ENCODE measurements at regions not wholly inside any gene's neighbourhood (a gene's known extent, or its start where the extent isn't known, plus 50 kb on each side); places are given as distances from the start of the nearest gene placed in this dataset.

DNA sequence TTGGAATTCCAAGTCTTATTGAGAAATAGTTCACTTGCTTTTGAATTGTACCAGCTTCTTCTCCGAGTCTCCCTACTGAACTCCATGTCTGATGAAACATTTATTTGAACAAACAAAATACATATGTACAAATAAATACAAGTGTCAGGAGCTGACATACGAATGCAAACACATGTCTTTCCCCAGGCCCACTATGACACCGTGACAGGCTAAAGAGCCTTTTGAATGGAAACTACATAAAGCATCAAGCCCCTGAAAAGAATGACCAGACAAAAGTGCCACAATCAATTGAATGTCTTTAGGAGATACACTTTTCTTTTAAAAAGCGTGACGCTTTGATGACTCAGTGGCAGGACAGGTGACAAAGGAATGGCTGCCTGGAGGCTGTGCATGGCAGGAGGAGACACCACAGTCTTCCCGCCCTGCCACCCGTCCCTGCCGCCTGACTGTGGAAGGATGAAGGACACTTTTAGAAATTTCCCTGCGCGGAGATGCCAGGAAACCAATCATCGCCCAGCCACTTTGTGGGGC is 112.4 kb upstream of the BNC2 start:
- TF ChIP-seq POLR2AphosphoS5 (IDR thresholded peaks at IDR 0.05; ENCODE audit: insufficient read depth in 1 of 2, low read depth in 1 of 2) (no peak), POLR2A (IDR thresholded peaks at IDR 0.05) (no peak)
- TF ChIP-seq, protein P1, sequence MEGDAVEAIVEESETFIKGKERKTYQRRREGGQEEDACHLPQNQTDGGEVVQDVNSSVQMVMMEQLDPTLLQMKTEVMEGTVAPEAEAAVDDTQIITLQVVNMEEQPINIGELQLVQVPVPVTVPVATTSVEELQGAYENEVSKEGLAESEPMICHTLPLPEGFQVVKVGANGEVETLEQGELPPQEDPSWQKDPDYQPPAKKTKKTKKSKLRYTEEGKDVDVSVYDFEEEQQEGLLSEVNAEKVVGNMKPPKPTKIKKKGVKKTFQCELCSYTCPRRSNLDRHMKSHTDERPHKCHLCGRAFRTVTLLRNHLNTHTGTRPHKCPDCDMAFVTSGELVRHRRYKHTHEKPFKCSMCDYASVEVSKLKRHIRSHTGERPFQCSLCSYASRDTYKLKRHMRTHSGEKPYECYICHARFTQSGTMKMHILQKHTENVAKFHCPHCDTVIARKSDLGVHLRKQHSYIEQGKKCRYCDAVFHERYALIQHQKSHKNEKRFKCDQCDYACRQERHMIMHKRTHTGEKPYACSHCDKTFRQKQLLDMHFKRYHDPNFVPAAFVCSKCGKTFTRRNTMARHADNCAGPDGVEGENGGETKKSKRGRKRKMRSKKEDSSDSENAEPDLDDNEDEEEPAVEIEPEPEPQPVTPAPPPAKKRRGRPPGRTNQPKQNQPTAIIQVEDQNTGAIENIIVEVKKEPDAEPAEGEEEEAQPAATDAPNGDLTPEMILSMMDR (IDR thresholded peaks at IDR 0.05), result no peak

Measured in vagina (tissue), 2 donors.